IMR-90 (cell line): ENCODE measurements at regions not wholly inside any gene's neighbourhood (a gene's known extent, or its start where the extent isn't known, plus 50 kb on each side); places are given as distances from the start of the nearest gene placed in this dataset.

Source experiments
- ATAC-seq: fragments of 200-7000 bp; cut with Tn5 transposase; 2 replicates; pipeline ENCODE4 v1.9.1; 2020; ENCODE audit warnings: low read depth, mild to moderate bottlenecking, moderate library complexity
- BruUV-seq: library from RNA; stranded (reverse); fragments of 400-500 nt; replicated peaks from 2 replicates; lab custom pipeline; 2021; lab: Mats Ljungman, UMichigan
- CTCF ChIA-PET: fragments of 300-600 bp; formaldehyde crosslinking; extraction: SDS; loops from one replicate; lab custom pipeline; 2021; ENCODE audit warnings: antibody characterized with exemption; lab: Yijun Ruan, JAX
- POLR2A ChIA-PET: fragments of 300-600 bp; sonication (Branson Sonifier 250); formaldehyde crosslinking; loops from one replicate; lab custom pipeline; 2022; ENCODE audit warnings: antibody characterized with exemption; ENCODE audit not compliant: unreplicated experiment; lab: Charles Lee
- DNase-seq: peaks from one replicate; pipeline ENCODE4 v3.0.0; 2013
- H2AFZ ChIP-seq: replicated peaks from 2 replicates; pipeline ENCODE3; 2013; ENCODE audit warnings: low read length, mild to moderate bottlenecking; ENCODE audit not compliant: poor library complexity
- H2AK5ac ChIP-seq: 2 replicates; pipeline ENCODE4 v1.6.1; 2013; ENCODE audit warnings: low read depth, low read length, inconsistent platforms
- H2AK9ac ChIP-seq: replicated peaks from 2 replicates; pipeline ENCODE3; 2013; ENCODE audit warnings: mild to moderate bottlenecking, low read depth, low read length, moderate library complexity; ENCODE audit not compliant: poor library complexity
- H2BK120ac ChIP-seq: 2 replicates; pipeline ENCODE4 v1.6.1; 2013; ENCODE audit warnings: low read depth, low read length, inconsistent platforms
- H2BK15ac ChIP-seq: 3 replicates; pipeline ENCODE4 v1.6.1; 2013; ENCODE audit warnings: low read depth, low read length, inconsistent platforms
- H2BK20ac ChIP-seq: 2 replicates; pipeline ENCODE4 v1.6.1; 2013; ENCODE audit warnings: low read depth, mild to moderate bottlenecking, inconsistent platforms, low read length, moderate library complexity
- H2BK5ac ChIP-seq: 2 replicates; pipeline ENCODE4 v1.6.1; 2013; ENCODE audit warnings: mild to moderate bottlenecking, low read depth, low read length, inconsistent platforms; ENCODE audit not compliant: poor library complexity, severe bottlenecking
- H3K14ac ChIP-seq: replicated peaks from 2 replicates; pipeline ENCODE4 v1.6.1; 2013; ENCODE audit warnings: low read depth, low read length, inconsistent platforms
- H3K18ac ChIP-seq: 2 replicates; pipeline ENCODE4 v1.6.1; 2013; ENCODE audit warnings: low read depth, low read length, control low read depth
- H3K23ac ChIP-seq: 2 replicates; pipeline ENCODE4 v1.6.1; 2013; ENCODE audit warnings: low read depth, low read length, inconsistent platforms
- H3K27ac ChIP-seq: 2 replicates; pipeline ENCODE4 v1.5.1; 2013; ENCODE audit warnings: mild to moderate bottlenecking, control low read depth, low read length; ENCODE audit not compliant: insufficient read depth
- H3K27me3 ChIP-seq: 2 replicates; pipeline ENCODE4 v1.6.1; 2013; ENCODE audit warnings: low read length; ENCODE audit not compliant: control insufficient read depth, insufficient read depth
- H3K36me3 ChIP-seq: 2 replicates; pipeline ENCODE4 v1.6.1; 2013; ENCODE audit warnings: low read length, mixed read lengths; ENCODE audit not compliant: control insufficient read depth, insufficient read depth
- H3K4ac ChIP-seq: 2 replicates; pipeline ENCODE4 v1.6.1; 2013; ENCODE audit warnings: low read depth, low read length, inconsistent platforms
- H3K4me1 ChIP-seq: 2 replicates; pipeline ENCODE4 v1.6.1; 2013; ENCODE audit warnings: low read length, mixed read lengths; ENCODE audit not compliant: control insufficient read depth, insufficient read depth
- H3K4me2 ChIP-seq: 2 replicates; pipeline ENCODE4 v1.6.1; 2013; ENCODE audit warnings: low read depth, mild to moderate bottlenecking, control low read depth, low read length, moderate library complexity
- H3K4me3 ChIP-seq: 2 replicates; pipeline ENCODE4 v1.5.1; 2013; ENCODE audit warnings: low read depth, mild to moderate bottlenecking, control low read depth, low read length, moderate library complexity; ENCODE audit not compliant: insufficient read depth
- H3K56ac ChIP-seq: 2 replicates; pipeline ENCODE4 v1.6.1; 2013; ENCODE audit warnings: low read length, inconsistent platforms; ENCODE audit not compliant: insufficient read depth; ENCODE audit errors: extremely low read depth
- H3K79me1 ChIP-seq, 2 experiments: 2 replicates each; pipeline ENCODE4 v1.6.1; 2013; ENCODE audit warnings: low read length in 2 of 2, inconsistent platforms in 1 of 2, low read depth in 1 of 2
- H3K9ac ChIP-seq: 2 replicates; pipeline ENCODE4 v1.6.1; 2013; ENCODE audit warnings: low read depth, low read length, control low read depth
- H3K9me1 ChIP-seq: 2 replicates; pipeline ENCODE4 v1.6.1; 2013; ENCODE audit warnings: low read length, inconsistent platforms; ENCODE audit not compliant: insufficient read depth
- H3K9me3 ChIP-seq: 2 replicates; pipeline ENCODE4 v1.6.1; 2013; ENCODE audit warnings: low read length; ENCODE audit not compliant: control insufficient read depth, insufficient read depth
- H4K20me1 ChIP-seq: 2 replicates; pipeline ENCODE4 v1.6.1; 2013; ENCODE audit warnings: low read length, inconsistent platforms; ENCODE audit not compliant: insufficient read depth
- H4K5ac ChIP-seq: 2 replicates; pipeline ENCODE4 v1.6.1; 2013; ENCODE audit warnings: mild to moderate bottlenecking, low read depth, low read length, control low read depth
- H4K8ac ChIP-seq, 2 experiments: 2 replicates each; pipeline ENCODE4 v1.6.1; 2013; ENCODE audit warnings: low read depth in 2 of 2, low read length in 2 of 2, control low read depth in 1 of 2, inconsistent platforms in 1 of 2
- H4K91ac ChIP-seq: 2 replicates; pipeline ENCODE4 v1.6.1; 2013; ENCODE audit warnings: low read depth, low read length, inconsistent platforms; ENCODE audit not compliant: insufficient read depth
- BHLHE40 ChIP-seq: fragments of 150-350 bp; IDR thresholded peaks from 2 replicates; pipeline ENCODE4 v1.6.1; 2016; ENCODE audit warnings: mild to moderate bottlenecking, low read depth, low read length
- CEBPB ChIP-seq: IDR thresholded peaks from 2 replicates; pipeline ENCODE4 v1.6.1; 2012; ENCODE audit warnings: low read depth, low read length, improper control_type of control experiment
- CHD1 ChIP-seq: IDR thresholded peaks from 2 replicates; pipeline ENCODE4 v1.6.1; 2012; ENCODE audit warnings: low read depth, low read length, improper control_type of control experiment
- CTCF ChIP-seq: conservative IDR thresholded peaks from 2 replicates; pipeline ENCODE4 v1.5.1; 2012; ENCODE audit warnings: mild to moderate bottlenecking, low read depth, low read length, improper control_type of control experiment
- ELK1 ChIP-seq: fragments of 150-350 bp; IDR thresholded peaks from 2 replicates; pipeline ENCODE4 v1.6.1; 2016; ENCODE audit warnings: low read depth, mild to moderate bottlenecking, low read length, moderate library complexity, borderline replicate concordance
- FOS ChIP-seq: fragments of 150-350 bp; IDR thresholded peaks from 2 replicates; pipeline ENCODE4 v1.6.1; 2016; ENCODE audit warnings: low read depth, low read length
- MAZ ChIP-seq: IDR thresholded peaks from 2 replicates; pipeline ENCODE4 v1.6.1; 2012; ENCODE audit warnings: low read depth, mild to moderate bottlenecking, low read length, improper control_type of control experiment, moderate library complexity, borderline replicate concordance
- MXI1 ChIP-seq: IDR thresholded peaks from 2 replicates; pipeline ENCODE4 v1.6.1; 2012; ENCODE audit warnings: low read depth, mild to moderate bottlenecking, low read length, moderate library complexity, borderline replicate concordance
- POLR2A ChIP-seq: IDR thresholded peaks from 2 replicates; pipeline ENCODE4 v1.6.1; 2012; ENCODE audit warnings: mild to moderate bottlenecking, low read depth, low read length
- RFX5 ChIP-seq: IDR thresholded peaks from 2 replicates; pipeline ENCODE4 v1.8.0; 2012; ENCODE audit warnings: low read depth, mild to moderate bottlenecking, low read length, moderate library complexity
- USF2 ChIP-seq: fragments of 150-350 bp; IDR thresholded peaks from 2 replicates; pipeline ENCODE4 v1.6.1; 2017; ENCODE audit warnings: mild to moderate bottlenecking, antibody characterized with exemption, low read length, low read depth
- WGBS, 2 experiments: methylation state at CpG; one replicate each; pipeline versions ENCODE4 v1.1.5 to v1.1.7; 2013; ENCODE audit warnings: missing lambda C conversion rate in 2 of 2; ENCODE audit not compliant: insufficient read length in 1 of 2; ENCODE audit errors: extremely low coverage in 2 of 2; 5-methylcytosine and 5-hydroxymethylcytosine counted together
- dilution Hi-C: fragments of 300-500 bp; cut with HindIII; formaldehyde crosslinking; loops from one replicate; pipeline ENCODE4 v1.14.3; 2018; ENCODE audit warnings: low sequenced_read_pairs; ENCODE audit not compliant: unreplicated experiment
- in situ Hi-C: fragments of 300-500 bp; cut with MboI; formaldehyde crosslinking; loops from 3 replicates; pipeline ENCODE4 v1.14.3; 2019; ENCODE audit warnings: low sequenced_read_pairs, inconsistent platforms, mixed read lengths
- intact Hi-C: fragments of 100-400 bp; cut with micrococcal nuclease; formaldehyde crosslinking; loops from 2 replicates; pipeline ENCODE4 v1.10.0; 2022

- Histone ChIP-seq H3K36me3 (no peaks in the 10 kb centered on the region), H3K79me1 (no peaks in the 10 kb centered on the region), H3K18ac (no peak overlapping the region), H3K56ac (no peak overlapping the region), H4K20me1 (no peaks in the 10 kb centered on the region), H2AK5ac (no peak overlapping the region), H2BK5ac (no peak overlapping the region), H3K14ac (no peak overlapping the region), H3K9me1 (no peaks in the 10 kb centered on the region), H3K27me3 (peaks cover 8% of the 10 kb centered on the region), H2BK120ac (no peak overlapping the region), H3K27ac (no peak overlapping the region), H2BK20ac (no peak overlapping the region), H3K4me2 (no peak overlapping the region), H3K4ac (no peak overlapping the region), H3K9ac (no peak overlapping the region), H4K8ac (no peak overlapping the region), H2AK9ac (no peak overlapping the region), H3K4me3 (no peak overlapping the region), H2BK15ac (no peak overlapping the region), H2AFZ (no peak overlapping the region), H3K9me3 (no peaks in the 10 kb centered on the region), H3K4me1 (peaks cover 2% of the 10 kb centered on the region; the same call in 1 of the 2 replicates), H3K23ac (no peak overlapping the region), H4K91ac (no peak overlapping the region), H4K5ac (no peak overlapping the region)
- no CpG with 5 or more reads among the region's 6 CpGs for WGBS, 2 experiments
- intact Hi-C loops (no loop called here), in situ Hi-C loops (no loop called here), dilution Hi-C loops (no loop called here)
- no peak for TF ChIP-seq CHD1
- TF ChIP-seq USF2, result no peak
- TF ChIP-seq RFX5, result no peak
- no peak for TF ChIP-seq BHLHE40
- TF ChIP-seq CEBPB, result no peak
- no peak for TF ChIP-seq POLR2A
- no peak for TF ChIP-seq FOS
- TF ChIP-seq CTCF, result no peak
- TF ChIP-seq ELK1, result no peak
- TF ChIP-seq MXI1, result no peak
- no peak for TF ChIP-seq MAZ
- DNase-seq (no peak), ATAC-seq (no peak)
- CTCF ChIA-PET, result no interaction called here
- POLR2A ChIA-PET, result no interaction called here
- no TSS peak for BruUV-seq
These were observed 361.4 kb upstream of the ID2 start for GRCh38 chr2:8320311-8321066.
